ENCODE measurements at regions not wholly inside any gene's neighbourhood (a gene's known extent, or its start where the extent isn't known, plus 50 kb on each side); places are given as distances from the start of the nearest gene placed in this dataset.

- no peak overlapping the region for H4K8ac ChIP-seq (ENCODE audit: low read depth in 2 of 2, low read length in 2 of 2)
- no CpG with 5 or more reads among the region's 2 CpGs for WGBS, 2 experiments (ENCODE audit: extremely low coverage in 2 of 2, insufficient read length in 1 of 2)
- H3K56ac ChIP-seq (ENCODE audit: extremely low read depth, insufficient read depth, low read length): no peak overlapping the region
- ATAC-seq (ENCODE audit: low read depth): no peak
- H2BK15ac ChIP-seq (ENCODE audit: low read depth, low read length): no peak overlapping the region
- H2BK120ac ChIP-seq (ENCODE audit: low read depth, low read length): no peak overlapping the region
- no peak overlapping the region for H4K91ac ChIP-seq (ENCODE audit: insufficient read depth, low read depth, low read length)
- no TSS peak for BruUV-seq (replicated peaks)
- no peak for DNase-seq
- in situ Hi-C loops (cut with MboI; ENCODE audit: low sequenced_read_pairs) (no loop called here), dilution Hi-C loops (cut with HindIII; ENCODE audit: low sequenced_read_pairs, unreplicated experiment) (no loop called here), intact Hi-C loops (cut with micrococcal nuclease) (no loop called here)
- no peaks in the 10 kb centered on the region for H3K79me1 ChIP-seq (ENCODE audit: low read depth in 1 of 2, low read length in 2 of 2)
- TF ChIP-seq, protein P1, sequence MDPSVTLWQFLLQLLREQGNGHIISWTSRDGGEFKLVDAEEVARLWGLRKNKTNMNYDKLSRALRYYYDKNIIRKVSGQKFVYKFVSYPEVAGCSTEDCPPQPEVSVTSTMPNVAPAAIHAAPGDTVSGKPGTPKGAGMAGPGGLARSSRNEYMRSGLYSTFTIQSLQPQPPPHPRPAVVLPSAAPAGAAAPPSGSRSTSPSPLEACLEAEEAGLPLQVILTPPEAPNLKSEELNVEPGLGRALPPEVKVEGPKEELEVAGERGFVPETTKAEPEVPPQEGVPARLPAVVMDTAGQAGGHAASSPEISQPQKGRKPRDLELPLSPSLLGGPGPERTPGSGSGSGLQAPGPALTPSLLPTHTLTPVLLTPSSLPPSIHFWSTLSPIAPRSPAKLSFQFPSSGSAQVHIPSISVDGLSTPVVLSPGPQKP (IDR thresholded peaks at IDR 0.05; ENCODE audit: borderline replicate concordance, low read depth, low read length): no peak
- TF ChIP-seq RFX5 (IDR thresholded peaks at IDR 0.05; ENCODE audit: low read depth, low read length): no peak
- no peak for TF ChIP-seq RCOR1 (IDR thresholded peaks at IDR 0.05; ENCODE audit: insufficient replicate concordance, low read length)
- TF ChIP-seq CHD1 (IDR thresholded peaks at IDR 0.05; ENCODE audit: low read depth, low read length): no peak
- no peak for TF ChIP-seq SMC3 (IDR thresholded peaks at IDR 0.05; ENCODE audit: low read depth, low read length)
- TF ChIP-seq BHLHE40 (IDR thresholded peaks at IDR 0.05; ENCODE audit: low read depth, low read length): no peak
- H4K20me1 ChIP-seq (ENCODE audit: insufficient read depth, low read length): no peaks in the 10 kb centered on the region
- no peaks in the 10 kb centered on the region for H3K9me1 ChIP-seq (ENCODE audit: insufficient read depth, low read length)
- no peaks in the 10 kb centered on the region for H3K4me1 ChIP-seq (ENCODE audit: control insufficient read depth, insufficient read depth, low read length)
- H3K18ac ChIP-seq (ENCODE audit: low read depth, low read length): no peak overlapping the region
- no peak overlapping the region for H2AK9ac ChIP-seq (replicated peaks; ENCODE audit: low read depth, low read length, poor library complexity)
- H3K9ac ChIP-seq (ENCODE audit: low read depth, low read length): no peak overlapping the region
- no peaks in the 10 kb centered on the region for H3K9me3 ChIP-seq (ENCODE audit: control insufficient read depth, insufficient read depth, low read length)
- H3K23ac ChIP-seq (ENCODE audit: low read depth, low read length): no peak overlapping the region
- no peak overlapping the region for H3K4me2 ChIP-seq (ENCODE audit: low read depth, low read length)
- no peak overlapping the region for H2AK5ac ChIP-seq (ENCODE audit: low read depth, low read length)
- H3K4me3 ChIP-seq (ENCODE audit: insufficient read depth, low read depth, low read length): no peak overlapping the region
- H4K5ac ChIP-seq (ENCODE audit: low read depth, low read length): no peak overlapping the region
- no peaks in the 10 kb centered on the region for H3K36me3 ChIP-seq (ENCODE audit: control insufficient read depth, insufficient read depth, low read length)
- H3K27ac ChIP-seq (ENCODE audit: insufficient read depth, low read length): no peak overlapping the region
- no peak overlapping the region for H2BK5ac ChIP-seq (ENCODE audit: low read depth, low read length, poor library complexity, severe bottlenecking)
- CTCF ChIA-PET: no interaction called here
- no peaks in the 10 kb centered on the region for H3K27me3 ChIP-seq (ENCODE audit: control insufficient read depth, insufficient read depth, low read length)
- POLR2A ChIA-PET (ENCODE audit: unreplicated experiment): no interaction called here
- no peak overlapping the region for H2AFZ ChIP-seq (replicated peaks; ENCODE audit: low read length, poor library complexity)
- H3K4ac ChIP-seq (ENCODE audit: low read depth, low read length): no peak overlapping the region
- H3K14ac ChIP-seq (replicated peaks; ENCODE audit: low read depth, low read length): no peak overlapping the region
- no peak overlapping the region for H2BK20ac ChIP-seq (ENCODE audit: low read depth, low read length)
These were observed 496.7 kb downstream of the SLC6A15 start for GRCh38 chr12:84415946-84416345.

All from IMR-90 (cell line).